Astrocyte (in vitro differentiated cells and primary cell): ENCODE measurements at regions not wholly inside any gene's neighbourhood (a gene's known extent, or its start where the extent isn't known, plus 50 kb on each side); places are given as distances from the start of the nearest gene placed in this dataset.

ENCODE experiments used
- DNase-seq: peaks from one replicate; pipeline ENCODE4 v3.0.0-alpha.2; 2010; ENCODE audit warnings: low read depth
- FAIRE-seq: peaks from 2 replicates; lab custom pipeline; 2011; peaks lifted over from hg19 to GRCh38; lab: Jason Lieb, UNC
- H2AFZ ChIP-seq: 2 replicates; pipeline ENCODE4 v1.6.0; 2012; ENCODE audit warnings: low read depth, low read length, inconsistent platforms
- H3K27ac ChIP-seq: 2 replicates; pipeline ENCODE4 v1.5.1; 2011; ENCODE audit warnings: low read depth, low read length, inconsistent platforms
- H3K27me3 ChIP-seq: 2 replicates; pipeline ENCODE4 v1.6.0; 2011; ENCODE audit warnings: low read length, inconsistent platforms; ENCODE audit not compliant: insufficient read depth
- H3K36me3 ChIP-seq: 2 replicates; pipeline ENCODE4 v1.5.1; 2011; ENCODE audit warnings: low read length, inconsistent platforms; ENCODE audit not compliant: insufficient read depth
- H3K4me1 ChIP-seq: 2 replicates; pipeline ENCODE4 v1.5.1; 2011; ENCODE audit warnings: low read length, inconsistent platforms; ENCODE audit not compliant: insufficient read depth
- H3K4me2 ChIP-seq: 2 replicates; pipeline ENCODE4 v1.6.0; 2012; ENCODE audit warnings: low read length, inconsistent platforms
- H3K4me3 ChIP-seq: 2 replicates; pipeline ENCODE4 v1.5.1; 2011; ENCODE audit warnings: low read depth, mild to moderate bottlenecking, low read length, inconsistent platforms; ENCODE audit not compliant: insufficient read depth
- H3K79me2 ChIP-seq: 2 replicates; pipeline ENCODE4 v1.6.0; 2012; ENCODE audit warnings: mild to moderate bottlenecking, low read length, inconsistent platforms; ENCODE audit not compliant: insufficient read depth
- H3K9ac ChIP-seq: 2 replicates; pipeline ENCODE4 v1.6.0; 2012; ENCODE audit warnings: mild to moderate bottlenecking, low read length, inconsistent platforms
- H3K9me3 ChIP-seq: 2 replicates; pipeline ENCODE4 v1.5.1; 2012; ENCODE audit warnings: low read depth, mild to moderate bottlenecking, low read length, inconsistent platforms; ENCODE audit not compliant: insufficient read depth
- H4K20me1 ChIP-seq: 2 replicates; pipeline ENCODE4 v1.6.0; 2012; ENCODE audit warnings: low read length, inconsistent platforms; ENCODE audit not compliant: insufficient read depth
- H3K27ac Mint-ChIP-seq: one replicate; pipeline ENCODE4 v1.8.0; 2021; ENCODE audit warnings: mild to moderate bottlenecking, mixed read lengths; ENCODE audit not compliant: unreplicated experiment
- H3K27me3 Mint-ChIP-seq: one replicate; pipeline ENCODE4 v1.8.0; 2021; ENCODE audit warnings: low read depth, mixed read lengths; ENCODE audit not compliant: unreplicated experiment
- H3K36me3 Mint-ChIP-seq: one replicate; pipeline ENCODE4 v1.8.0; 2021; ENCODE audit warnings: low read depth, mixed read lengths; ENCODE audit not compliant: unreplicated experiment
- H3K4me1 Mint-ChIP-seq: one replicate; pipeline ENCODE4 v1.8.0; 2021; ENCODE audit warnings: low read depth, mixed read lengths; ENCODE audit not compliant: unreplicated experiment
- H3K4me3 Mint-ChIP-seq: one replicate; pipeline ENCODE4 v1.8.0; 2021; ENCODE audit warnings: mild to moderate bottlenecking, moderate library complexity, mixed read lengths; ENCODE audit not compliant: unreplicated experiment
- H3K9me3 Mint-ChIP-seq: one replicate; pipeline ENCODE4 v1.8.0; 2021; ENCODE audit warnings: mild to moderate bottlenecking, mixed read lengths; ENCODE audit not compliant: unreplicated experiment
- EZH2 ChIP-seq: IDR thresholded peaks from 2 replicates; pipeline ENCODE4 v1.6.1; 2012; ENCODE audit warnings: mild to moderate bottlenecking, low read length, inconsistent platforms; ENCODE audit not compliant: insufficient read depth
- TF ChIP-seq, protein P1 (sequence below): IDR thresholded peaks from 2 replicates; pipeline ENCODE4 v1.5.1; 2011; ENCODE audit warnings: low read depth, mild to moderate bottlenecking, inconsistent platforms, low read length, moderate library complexity; ENCODE audit not compliant: insufficient read depth

DNA sequence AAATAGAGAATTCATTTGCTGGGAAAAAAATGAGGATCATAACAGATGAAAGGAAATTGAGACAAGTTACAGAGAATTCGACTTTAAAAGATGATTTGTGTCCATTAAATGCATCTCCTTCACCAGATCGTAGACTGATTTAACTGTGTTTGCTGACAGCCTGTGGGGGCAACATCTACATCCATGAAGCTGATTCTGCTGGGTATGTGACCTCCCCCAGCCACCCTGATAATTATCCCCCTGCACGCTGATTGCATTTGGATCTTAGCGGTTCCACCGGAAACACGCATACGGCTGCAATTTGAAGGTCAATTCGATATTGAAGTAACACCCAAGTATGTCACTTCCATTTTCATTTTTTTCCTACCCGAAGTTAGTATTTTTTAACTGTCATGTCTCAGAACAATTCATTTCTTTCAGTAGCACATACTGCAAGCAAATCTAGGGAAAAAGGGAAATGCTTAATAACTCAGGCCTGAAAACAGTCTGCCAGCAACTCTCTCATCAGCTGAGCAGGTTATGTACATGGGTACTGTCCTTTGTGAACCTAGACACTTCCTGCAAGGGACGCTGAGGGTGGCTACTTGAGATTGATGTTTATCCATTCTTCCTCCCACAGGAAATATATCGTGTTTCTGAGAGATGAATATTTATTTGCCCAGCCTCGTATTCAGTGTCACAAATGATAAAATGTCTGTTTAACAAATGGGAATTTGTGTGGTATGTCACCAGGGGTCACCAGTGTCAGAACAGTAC lies 134.9 kb downstream of the ZNF22 start:
- no peak overlapping the region for H3K4me3 Mint-ChIP-seq
- Histone ChIP-seq H3K9me3 (no peaks in the 10 kb centered on the region), H3K27ac (no peak overlapping the region), H2AFZ (no peak overlapping the region), H3K9ac (no peak overlapping the region), H3K4me3 (no peak overlapping the region), H3K4me1 (no peaks in the 10 kb centered on the region), H4K20me1 (no peaks in the 10 kb centered on the region), H3K4me2 (no peak overlapping the region), H3K27me3 (no peaks in the 10 kb centered on the region), H3K79me2 (no peaks in the 10 kb centered on the region), H3K36me3 (no peaks in the 10 kb centered on the region)
- no peak overlapping the region for H3K27ac Mint-ChIP-seq
- DNase-seq (no peak), FAIRE-seq (no peak)
- H3K9me3 Mint-ChIP-seq: no peaks in the 10 kb centered on the region
- no peaks in the 10 kb centered on the region for H3K27me3 Mint-ChIP-seq
- H3K36me3 Mint-ChIP-seq: no peaks in the 10 kb centered on the region
- no peaks in the 10 kb centered on the region for H3K4me1 Mint-ChIP-seq
- TF ChIP-seq, protein P1, sequence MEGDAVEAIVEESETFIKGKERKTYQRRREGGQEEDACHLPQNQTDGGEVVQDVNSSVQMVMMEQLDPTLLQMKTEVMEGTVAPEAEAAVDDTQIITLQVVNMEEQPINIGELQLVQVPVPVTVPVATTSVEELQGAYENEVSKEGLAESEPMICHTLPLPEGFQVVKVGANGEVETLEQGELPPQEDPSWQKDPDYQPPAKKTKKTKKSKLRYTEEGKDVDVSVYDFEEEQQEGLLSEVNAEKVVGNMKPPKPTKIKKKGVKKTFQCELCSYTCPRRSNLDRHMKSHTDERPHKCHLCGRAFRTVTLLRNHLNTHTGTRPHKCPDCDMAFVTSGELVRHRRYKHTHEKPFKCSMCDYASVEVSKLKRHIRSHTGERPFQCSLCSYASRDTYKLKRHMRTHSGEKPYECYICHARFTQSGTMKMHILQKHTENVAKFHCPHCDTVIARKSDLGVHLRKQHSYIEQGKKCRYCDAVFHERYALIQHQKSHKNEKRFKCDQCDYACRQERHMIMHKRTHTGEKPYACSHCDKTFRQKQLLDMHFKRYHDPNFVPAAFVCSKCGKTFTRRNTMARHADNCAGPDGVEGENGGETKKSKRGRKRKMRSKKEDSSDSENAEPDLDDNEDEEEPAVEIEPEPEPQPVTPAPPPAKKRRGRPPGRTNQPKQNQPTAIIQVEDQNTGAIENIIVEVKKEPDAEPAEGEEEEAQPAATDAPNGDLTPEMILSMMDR: no peak
- TF ChIP-seq EZH2: no peak

DNA sequence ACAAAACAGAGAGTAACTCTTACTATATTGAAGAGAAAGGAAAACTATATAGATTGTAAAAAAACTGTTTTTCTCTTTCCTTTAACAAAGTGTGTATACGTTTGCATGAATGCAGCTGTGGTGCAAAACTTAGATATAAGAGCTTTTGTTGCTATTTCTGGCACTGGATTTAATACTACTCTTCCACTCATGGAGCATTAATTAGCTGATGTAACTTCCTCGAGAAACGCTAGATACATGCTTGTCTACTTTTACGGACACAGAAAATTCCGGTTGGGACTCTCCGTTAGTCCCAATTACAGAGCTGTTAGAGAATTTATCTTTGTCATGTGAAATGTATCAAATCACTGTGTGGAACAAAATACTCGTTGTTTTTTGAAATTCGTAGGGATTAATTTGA lies 135.5 kb downstream of the ZNF22 start:
- H3K4me3 Mint-ChIP-seq: no peak overlapping the region
- Histone ChIP-seq H3K4me3 (no peak overlapping the region), H3K36me3 (no peaks in the 10 kb centered on the region), H3K4me1 (no peaks in the 10 kb centered on the region), H3K79me2 (no peaks in the 10 kb centered on the region), H3K4me2 (no peak overlapping the region), H3K27me3 (no peaks in the 10 kb centered on the region), H3K9me3 (no peaks in the 10 kb centered on the region), H3K27ac (no peak overlapping the region), H4K20me1 (no peaks in the 10 kb centered on the region), H3K9ac (no peak overlapping the region), H2AFZ (no peak overlapping the region)
- no peaks in the 10 kb centered on the region for H3K9me3 Mint-ChIP-seq
- no peak for TF ChIP-seq EZH2
- TF ChIP-seq, protein P1: no peak
- FAIRE-seq: no peak
- no peak for DNase-seq
- no peak overlapping the region for H3K27ac Mint-ChIP-seq
- H3K4me1 Mint-ChIP-seq: no peaks in the 10 kb centered on the region
- H3K36me3 Mint-ChIP-seq: no peaks in the 10 kb centered on the region
- no peaks in the 10 kb centered on the region for H3K27me3 Mint-ChIP-seq
